ENCODE measurements at regions not wholly inside any gene's neighbourhood (a gene's known extent, or its start where the extent isn't known, plus 50 kb on each side); places are given as distances from the start of the nearest gene placed in this dataset.
"Not testable (repeated sequence)": the region's sequence is repeated elsewhere in the genome, so short reads cannot be mapped to it uniquely, and the experiment has no call there.

- no peak for DNase-seq (ENCODE audit: low read depth)
Measured at GRCh38 chr5:74461251-74461650, 179.3 kb downstream of the ENC1 start.

- DNase-seq (ENCODE audit: low read depth), result no peak
Measured at GRCh38 chr5:74460694-74461093, 179.8 kb downstream of the ENC1 start.

GRCh38 chr5:74459984-74460383 is 180.5 kb downstream of the ENC1 start:
- no peak for DNase-seq (ENCODE audit: low read depth)

GRCh38 chr5:74457876-74458275 is 182.7 kb downstream of the ENC1 start:
- DNase-seq (ENCODE audit: low read depth), result no peak

- DNase-seq (ENCODE audit: low read depth), result no peak
Measured at GRCh38 chr5:74454263-74455030, 186.1 kb downstream of the ENC1 start.

- no peak for DNase-seq (ENCODE audit: low read depth)
Measured at GRCh38 chr5:74452856-74453255, 187.7 kb downstream of the ENC1 start.

- DNase-seq (ENCODE audit: low read depth), result no peak
Measured at GRCh38 chr5:74450095-74450494, 190.4 kb downstream of the ENC1 start.

- no peak for DNase-seq (ENCODE audit: low read depth)
Measured at GRCh38 chr5:74446725-74447241, 193.7 kb downstream of the ENC1 start.

GRCh38 chr5:74442466-74442865 is 198.1 kb downstream of the ENC1 start:
- DNase-seq (ENCODE audit: low read depth), result no peak

GRCh38 chr5:74441616-74442015 is 198.9 kb downstream of the ENC1 start:
- no peak for DNase-seq (ENCODE audit: low read depth)

- DNase-seq (ENCODE audit: low read depth), result no peak
Measured at GRCh38 chr5:74440341-74440740, 200.2 kb downstream of the ENC1 start.

- DNase-seq (ENCODE audit: low read depth), result not testable (repeated sequence)
Measured at GRCh38 chr5:74437870-74438269, 202.7 kb downstream of the ENC1 start.

- DNase-seq (ENCODE audit: low read depth), result no peak
Measured at GRCh38 chr5:74433896-74434829, 206.4 kb downstream of the ENC1 start.

GRCh38 chr5:74433255-74433895 is 207.2 kb downstream of the ENC1 start:
- peak; percentile 54 for DNase-seq (ENCODE audit: low read depth)

GRCh38 chr5:74432721-74433120 is 207.8 kb downstream of the ENC1 start:
- no peak for DNase-seq (ENCODE audit: low read depth)

GRCh38 chr5:74432216-74432615 is 208.3 kb downstream of the ENC1 start:
- no peak for DNase-seq (ENCODE audit: low read depth)

- DNase-seq (ENCODE audit: low read depth), result no peak
Measured at GRCh38 chr5:74431290-74431669, 209.2 kb downstream of the ENC1 start.

- DNase-seq (ENCODE audit: low read depth), result no peak
Measured at GRCh38 chr5:74430631-74431289, 209.8 kb downstream of the ENC1 start.

- DNase-seq (ENCODE audit: low read depth), result no peak
Measured at GRCh38 chr5:74429495-74429894, 211.0 kb downstream of the ENC1 start.

- DNase-seq (ENCODE audit: low read depth), result no peak
Measured at GRCh38 chr5:74428876-74429275, 211.7 kb downstream of the ENC1 start.

- no peak for DNase-seq (ENCODE audit: low read depth)
Measured at GRCh38 chr5:74428275-74428674, 212.3 kb downstream of the ENC1 start.

GRCh38 chr5:74426506-74426905 is 214.0 kb downstream of the ENC1 start:
- DNase-seq (ENCODE audit: low read depth), result no peak
